ENCODE measurements at regions not wholly inside any gene's neighbourhood (a gene's known extent, or its start where the extent isn't known, plus 50 kb on each side); places are given as distances from the start of the nearest gene placed in this dataset.
"Not testable (repeated sequence)": the region's sequence is repeated elsewhere in the genome, so short reads cannot be mapped to it uniquely, and the experiment has no call there.

DNA sequence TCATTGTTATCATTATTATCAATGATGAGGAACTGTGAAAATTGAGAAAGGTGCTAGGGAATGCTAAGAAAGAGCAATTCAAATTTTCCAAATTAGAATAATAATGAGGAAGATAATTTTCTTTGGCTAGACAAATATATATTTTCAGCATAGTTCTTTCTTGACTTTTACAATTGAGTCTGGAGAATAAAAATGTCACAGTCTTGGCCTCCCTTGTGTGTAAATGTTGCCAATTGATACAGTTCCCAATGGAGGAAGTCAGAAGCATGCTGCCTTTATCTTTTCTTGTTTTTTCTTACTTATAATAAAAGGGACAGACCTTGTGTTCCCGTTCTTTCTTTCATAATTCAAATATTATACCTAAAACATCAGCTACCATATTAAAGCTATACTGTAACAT is 774.4 kb downstream of the SI start:
- H3K4me1 ChIP-seq = no peaks in the 10 kb centered on the region
- no peaks in the 10 kb centered on the region for H3K9me3 ChIP-seq
- ATAC-seq (no peak), DNase-seq (no peak)
- intact Hi-C loops (cut with DNase I) = no loop called here
- H3K27ac ChIP-seq = no peak overlapping the region
- H3K4me3 ChIP-seq = no peak overlapping the region
- H3K27me3 ChIP-seq (ENCODE audit: low read depth) = no peaks in the 10 kb centered on the region
- no peaks in the 10 kb centered on the region for H3K36me3 ChIP-seq
- TF ChIP-seq CTCF (IDR thresholded peaks at IDR 0.05) = no peak

GRCh38 chr3:164302622-164303021 is 775.7 kb downstream of the SI start:
- H3K27ac ChIP-seq = no peak overlapping the region
- intact Hi-C loops (cut with DNase I) = no loop called here
- H3K4me3 ChIP-seq = no peak overlapping the region
- no peaks in the 10 kb centered on the region for H3K9me3 ChIP-seq
- H3K4me1 ChIP-seq = no peaks in the 10 kb centered on the region
- no peak for TF ChIP-seq CTCF (IDR thresholded peaks at IDR 0.05)
- no peak for DNase-seq
- ATAC-seq = no peak
- H3K27me3 ChIP-seq (ENCODE audit: low read depth) = no peaks in the 10 kb centered on the region
- H3K36me3 ChIP-seq = no peaks in the 10 kb centered on the region

DNA sequence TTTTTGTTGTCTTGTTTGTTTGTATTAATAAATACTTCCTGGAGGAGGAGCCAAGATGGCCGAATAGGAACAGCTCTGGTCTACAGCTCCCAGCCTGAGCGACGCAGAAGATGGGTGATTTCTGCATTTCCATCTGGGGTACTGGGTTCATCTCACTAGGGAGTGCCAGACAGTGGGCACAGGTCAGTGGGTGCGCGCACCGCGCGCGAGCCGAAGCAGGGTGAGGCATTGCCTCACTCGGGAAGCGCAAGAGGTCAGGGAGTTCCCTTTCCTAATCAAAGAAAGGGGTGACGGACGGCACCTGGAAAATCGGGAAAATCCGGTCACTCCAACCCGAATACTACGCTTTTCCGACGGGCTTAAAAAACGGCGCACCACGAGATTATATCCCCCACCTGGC is 786.8 kb downstream of the SI start:
- intact Hi-C loops (cut with DNase I); H3K27ac ChIP-seq; H3K36me3 ChIP-seq; H3K27me3 ChIP-seq (ENCODE audit: low read depth); H3K4me3 ChIP-seq; H3K4me1 ChIP-seq; H3K9me3 ChIP-seq; DNase-seq; ATAC-seq: not testable (repeated sequence)

DNA sequence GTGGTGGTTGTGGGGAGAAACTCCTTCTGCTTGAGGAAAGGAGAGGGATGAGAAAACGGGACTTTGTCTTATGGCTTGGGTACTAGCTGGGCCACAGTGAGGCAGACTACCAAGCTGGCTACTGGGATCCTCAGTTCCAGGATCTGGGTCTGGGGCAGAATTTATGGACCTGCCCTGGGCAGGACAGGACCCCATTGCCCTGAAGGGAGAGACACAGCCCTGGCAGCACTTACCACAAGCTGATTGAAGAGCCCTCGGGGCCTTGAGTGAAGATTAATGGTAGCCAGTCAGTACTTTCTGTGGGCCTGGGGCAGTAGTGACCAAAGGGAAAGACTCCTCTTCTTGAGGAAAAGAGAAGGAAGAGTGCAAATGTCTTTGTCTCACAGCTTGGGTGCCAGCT is 799.7 kb downstream of the SI start:
- H3K4me1 ChIP-seq = no peaks in the 10 kb centered on the region
- H3K27ac ChIP-seq = no peak overlapping the region
- no peaks in the 10 kb centered on the region for H3K36me3 ChIP-seq
- H3K9me3 ChIP-seq = peaks cover 5% of the 10 kb centered on the region
- no peak for DNase-seq
- ATAC-seq = no peak
- intact Hi-C loops (cut with DNase I) = no loop called here
- TF ChIP-seq CTCF (IDR thresholded peaks at IDR 0.05) = no peak
- no peaks in the 10 kb centered on the region for H3K27me3 ChIP-seq (ENCODE audit: low read depth)
- no peak overlapping the region for H3K4me3 ChIP-seq

DNA sequence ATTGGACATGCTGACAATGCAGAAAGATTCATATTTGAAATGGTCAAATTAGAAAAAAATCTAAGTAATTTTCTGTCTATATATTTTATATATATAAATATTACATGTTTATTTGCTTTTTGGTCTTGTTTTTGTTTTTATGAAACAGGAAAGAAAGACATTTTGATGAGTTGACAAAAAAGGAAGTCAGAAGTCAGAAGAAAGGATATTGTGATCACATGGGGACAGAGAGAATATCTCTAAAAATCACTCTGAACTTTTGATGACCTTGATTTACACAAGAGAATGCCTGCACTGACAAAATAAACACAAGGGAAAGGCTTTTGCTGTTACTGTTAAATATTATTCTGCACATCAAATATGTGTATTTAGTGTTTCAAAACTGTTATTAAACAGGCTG is 811.2 kb downstream of the SI start:
- Histone ChIP-seq H3K27ac (no peak overlapping the region), H3K4me1 (no peaks in the 10 kb centered on the region), H3K27me3 (ENCODE audit: low read depth) (no peaks in the 10 kb centered on the region), H3K9me3 (no peaks in the 10 kb centered on the region), H3K36me3 (no peaks in the 10 kb centered on the region), H3K4me3 (no peak overlapping the region)
- no peak for TF ChIP-seq CTCF (IDR thresholded peaks at IDR 0.05)
- no peak for ATAC-seq
- intact Hi-C loops (cut with DNase I) = no loop called here
- DNase-seq = no peak

DNA sequence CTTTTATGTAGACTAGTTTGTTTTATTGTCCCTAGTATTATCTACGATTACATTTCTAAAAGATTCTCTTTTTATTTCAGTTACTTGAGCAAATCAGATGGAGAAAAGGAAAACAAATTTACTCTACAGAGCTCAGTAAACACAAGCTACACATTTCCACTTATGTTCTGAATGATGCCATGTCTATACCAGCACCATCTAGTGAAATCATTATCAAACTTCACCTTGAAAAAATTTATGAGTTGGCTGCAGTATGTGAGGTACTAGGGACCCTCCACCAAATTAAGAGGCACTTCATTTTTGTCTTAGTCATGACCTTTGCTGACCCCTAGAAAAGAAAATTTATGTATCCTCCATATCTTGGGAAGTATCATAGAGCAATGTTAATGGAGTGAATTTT is 827.4 kb downstream of the SI start:
- Histone ChIP-seq H3K36me3 (no peaks in the 10 kb centered on the region), H3K9me3 (no peaks in the 10 kb centered on the region), H3K27me3 (ENCODE audit: low read depth) (no peaks in the 10 kb centered on the region), H3K27ac (no peak overlapping the region), H3K4me1 (no peaks in the 10 kb centered on the region), H3K4me3 (no peak overlapping the region)
- ATAC-seq (no peak), DNase-seq (no peak)
- no peak for TF ChIP-seq CTCF (IDR thresholded peaks at IDR 0.05)
- intact Hi-C loops (cut with DNase I) = no loop called here

Data from lower lobe of right lung (tissue), 2 donors.